HCT116 (cell line): ENCODE measurements at regions not wholly inside any gene's neighbourhood (a gene's known extent, or its start where the extent isn't known, plus 50 kb on each side); places are given as distances from the start of the nearest gene placed in this dataset.

Source experiments
- ATAC-seq: fragments of 200-7000 bp; cut with Tn5 transposase; 2 replicates; pipeline ENCODE4 v1.9.1; 2020; ENCODE audit warnings: mild to moderate bottlenecking, moderate library complexity
- BruUV-seq: library from RNA; stranded (reverse); fragments of 400-500 nt; replicated peaks from 2 replicates; lab custom pipeline; 2021; lab: Mats Ljungman, UMichigan
- CTCF ChIA-PET: fragments of 300-600 bp; sonication (Branson Sonifier 250); formaldehyde crosslinking; loops from one replicate; lab custom pipeline; 2021; ENCODE audit warnings: antibody characterized with exemption; lab: Charles Lee
- POLR2A ChIA-PET: fragments of 300-600, 350-600 bp; sonication (Branson Sonifier 250); formaldehyde crosslinking; loops from one replicate; lab custom pipeline; 2021; ENCODE audit warnings: antibody characterized with exemption; lab: Charles Lee
- RAD21 ChIA-PET, 2 experiments: fragments of 300-600 bp; sonication (Branson Sonifier 250); formaldehyde crosslinking; loops; one replicate each; lab custom pipeline; 2023; ENCODE audit warnings: low total read pairs in 2 of 2; ENCODE audit not compliant: uncharacterized antibody in 2 of 2, unreplicated experiment in 2 of 2, low non-redundant PET in 1 of 2; lab: Charles Lee
- DNase-seq: peaks from one replicate; pipeline ENCODE4 v3.0.0-alpha.2; 2010; ENCODE audit warnings: low read depth, low spot score
- H2AFZ ChIP-seq: fragments of 200-600 bp; shearing (Covaris generic), sonication (generic); 2 replicates; pipeline ENCODE4 v1.6.1; 2017; ENCODE audit warnings: low read depth, mixed run types, mixed read lengths, antibody characterized with exemption, low read length; ENCODE audit not compliant: poor library complexity, severe bottlenecking
- H3K27ac ChIP-seq: 2 replicates; pipeline ENCODE4 v1.5.1; 2012; ENCODE audit warnings: low read depth, low read length
- H3K27me3 ChIP-seq: fragments of 200-600 bp; sonication (generic); 2 replicates; pipeline ENCODE4 v1.6.1; 2016; ENCODE audit warnings: mixed run types, low read length, mixed read lengths; ENCODE audit not compliant: insufficient read depth
- H3K36me3 ChIP-seq, 2 experiments: fragments of 200-500 bp in 1 of 2; fragments of 200-600 bp in 1 of 2; sonication (Bioruptor generic) in 1 of 2; sonication (generic) in 1 of 2; 2 replicates each; pipeline versions ENCODE4 v1.5.1 to v1.6.1; 2014 to 2016; ENCODE audit warnings: low read length in 2 of 2, inconsistent platforms in 1 of 2, mixed read lengths in 1 of 2, mixed run types in 1 of 2; ENCODE audit not compliant: insufficient read depth in 2 of 2, control insufficient read depth in 1 of 2
- H3K4me1 ChIP-seq, 2 experiments: fragments of 200-600 bp in 1 of 2; sonication (generic) in 1 of 2; 2 replicates each; pipeline versions ENCODE4 v1.5.1 to v1.6.1; 2012 to 2017; ENCODE audit warnings: low read length in 2 of 2, inconsistent platforms in 1 of 2, mild to moderate bottlenecking in 1 of 2, mixed read lengths in 1 of 2, mixed run types in 1 of 2, moderate library complexity in 1 of 2; ENCODE audit not compliant: insufficient read depth in 2 of 2, control insufficient read depth in 1 of 2
- H3K4me2 ChIP-seq: fragments of 200-600 bp; sonication (generic); 2 replicates; pipeline ENCODE4 v1.6.1; 2017; ENCODE audit warnings: mixed run types, low read length, mixed read lengths
- H3K4me3 ChIP-seq, 2 experiments: fragments of 200-600 bp in 1 of 2; sonication (generic) in 1 of 2; replicated peaks in 1 of 2; 2 replicates each; pipeline ENCODE4 v1.5.1; 2011 to 2016; ENCODE audit warnings: low read length in 2 of 2, control low read depth in 1 of 2, low read depth in 1 of 2, mild to moderate bottlenecking in 1 of 2, mixed read lengths in 1 of 2, mixed run types in 1 of 2
- H3K79me2 ChIP-seq: fragments of 200-600 bp; sonication (generic); 2 replicates; pipeline ENCODE4 v1.6.1; 2017; ENCODE audit warnings: mild to moderate bottlenecking, mixed run types, low read length, moderate library complexity, mixed read lengths; ENCODE audit not compliant: insufficient read depth
- H3K9ac ChIP-seq: fragments of 200-600 bp; sonication (generic); 2 replicates; pipeline ENCODE4 v1.6.1; 2016; ENCODE audit warnings: low read length, mixed read lengths
- H3K9me2 ChIP-seq: fragments of 200-600 bp; sonication (generic), shearing (Covaris generic); 2 replicates; pipeline ENCODE4 v1.6.1; 2017; ENCODE audit warnings: mixed run types, mild to moderate bottlenecking, moderate library complexity; ENCODE audit not compliant: insufficient read depth
- H3K9me3 ChIP-seq, 2 experiments: fragments of 200-500 bp in 1 of 2; fragments of 200-600 bp in 1 of 2; sonication (Bioruptor generic) in 1 of 2; sonication (generic) in 1 of 2; 2 replicates each; pipeline ENCODE4 v1.6.1; 2014 to 2017; ENCODE audit warnings: low read length in 2 of 2, mixed read lengths in 2 of 2, inconsistent platforms in 1 of 2, low read depth in 1 of 2, mild to moderate bottlenecking in 1 of 2, mixed run types in 1 of 2, moderate library complexity in 1 of 2; ENCODE audit not compliant: control insufficient read depth in 1 of 2, insufficient read depth in 1 of 2
- H4K20me1 ChIP-seq: fragments of 200-600 bp; sonication (generic), shearing (Covaris generic); 2 replicates; pipeline ENCODE4 v1.6.1; 2017; ENCODE audit warnings: mixed run types, mild to moderate bottlenecking, moderate library complexity; ENCODE audit not compliant: insufficient read depth
- ATF3 ChIP-seq: IDR thresholded peaks from 2 replicates; pipeline ENCODE4 v1.6.1; 2012
- CEBPB ChIP-seq: IDR thresholded peaks from 2 replicates; pipeline ENCODE4 v1.6.1; 2012; ENCODE audit warnings: low read depth
- CTCF ChIP-seq, 3 experiments: fragments of 200-600 bp in 1 of 3; sonication (generic) in 1 of 3; IDR thresholded peaks in 2 of 3; conservative IDR thresholded peaks in 1 of 3; 2 replicates each; pipeline ENCODE4 v1.5.1; 2012 to 2017; ENCODE audit warnings: low read depth in 2 of 3, low read length in 2 of 3, antibody characterized with exemption in 1 of 3, borderline replicate concordance in 1 of 3, control low read depth in 1 of 3, mild to moderate bottlenecking in 1 of 3, mixed read lengths in 1 of 3, mixed run types in 1 of 3, moderate library complexity in 1 of 3; ENCODE audit not compliant: insufficient read depth in 1 of 3
- EGR1 ChIP-seq: IDR thresholded peaks from 2 replicates; pipeline ENCODE4 v1.6.1; 2012; ENCODE audit warnings: low read depth
- ELF1 ChIP-seq: IDR thresholded peaks from 2 replicates; pipeline ENCODE4 v1.6.1; 2012; ENCODE audit warnings: low read depth, borderline replicate concordance
- EZH2 ChIP-seq: fragments of 200-600 bp; sonication (generic); IDR thresholded peaks from 2 replicates; pipeline ENCODE4 v1.6.1; 2017; ENCODE audit warnings: antibody characterized with exemption, mixed run types
- EZH2phosphoT487 ChIP-seq: fragments of 200-600 bp; IDR thresholded peaks from 2 replicates; pipeline ENCODE4 v1.6.1; 2018; ENCODE audit warnings: antibody characterized with exemption, borderline replicate concordance
- FOSL1 ChIP-seq: IDR thresholded peaks from 2 replicates; pipeline ENCODE4 v1.6.1; 2012; ENCODE audit warnings: low read depth
- JUND ChIP-seq: IDR thresholded peaks from 2 replicates; pipeline ENCODE4 v1.6.1; 2012
- POLR2A ChIP-seq: IDR thresholded peaks from 2 replicates; pipeline ENCODE4 v1.7.0; 2011; ENCODE audit warnings: borderline replicate concordance; ENCODE audit not compliant: insufficient read depth, insufficient read length; ENCODE audit errors: extremely low read depth
- POLR2AphosphoS5 ChIP-seq: IDR thresholded peaks from 2 replicates; pipeline ENCODE4 v1.6.1; 2011; ENCODE audit warnings: mild to moderate bottlenecking, low read depth, low read length, moderate library complexity
- RAD21 ChIP-seq: IDR thresholded peaks from 2 replicates; pipeline ENCODE4 v1.6.1; 2012; ENCODE audit warnings: low read depth, mild to moderate bottlenecking
- REST ChIP-seq: IDR thresholded peaks from 2 replicates; pipeline ENCODE4 v1.6.1; 2012; ENCODE audit warnings: low read depth
- SIN3A ChIP-seq: IDR thresholded peaks from 2 replicates; pipeline ENCODE4 v1.6.1; 2012; ENCODE audit warnings: low read depth
- SP1 ChIP-seq: IDR thresholded peaks from 2 replicates; pipeline ENCODE4 v1.6.1; 2012; ENCODE audit warnings: low read depth
- ZNF274 ChIP-seq: fragments of 200-500 bp; sonication (Bioruptor generic); IDR thresholded peaks from 2 replicates; pipeline ENCODE4 v1.6.1; 2014; ENCODE audit warnings: mild to moderate bottlenecking, low read depth, low read length, inconsistent platforms
- intact Hi-C: fragments of 100-400 bp; cut with micrococcal nuclease; formaldehyde crosslinking; loops from 2 replicates; pipeline ENCODE4 v1.10.0; 2022
- TF ChIP-seq, protein P1 (sequence below): IDR thresholded peaks from 2 replicates; pipeline ENCODE4 v1.6.1; 2012

DNA sequence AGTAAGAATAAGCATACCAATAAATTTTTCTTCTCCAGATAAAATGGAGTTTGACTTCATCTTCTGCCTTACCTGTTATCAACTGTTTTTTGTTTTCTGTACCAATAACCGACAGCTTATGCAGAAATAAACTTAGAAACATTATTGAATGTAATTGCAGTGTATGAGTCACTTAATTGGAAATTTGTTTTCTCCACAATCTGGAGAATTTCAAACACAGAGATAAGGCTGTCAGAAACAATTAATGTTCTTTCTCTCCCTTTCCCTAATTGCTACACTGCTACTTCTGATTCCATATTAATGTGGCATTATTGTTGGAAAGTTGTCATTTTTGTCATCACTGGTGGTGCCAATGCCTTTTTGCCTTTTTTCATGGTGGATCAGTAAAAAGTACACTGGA, 180.3 kb downstream of the SLCO4C1 start:
- ChIA-PET POLR2A (no interaction called here), RAD21 (no interaction called here), CTCF (no interaction called here)
- TF ChIP-seq POLR2A = no peak
- no peaks in the 10 kb centered on the region for H3K36me3 ChIP-seq
- intact Hi-C loops = no loop called here
- H3K9me3 ChIP-seq = no peaks in the 10 kb centered on the region
- H3K4me1 ChIP-seq = no peaks in the 10 kb centered on the region
- H3K9ac ChIP-seq = no peak overlapping the region
- no peak overlapping the region for H2AFZ ChIP-seq
- no peaks in the 10 kb centered on the region for H3K79me2 ChIP-seq
- ATAC-seq (no peak), DNase-seq (no peak)
- H4K20me1 ChIP-seq = no peaks in the 10 kb centered on the region
- H3K4me3 ChIP-seq = no peak overlapping the region
- BruUV-seq = no TSS peak
- no peaks in the 10 kb centered on the region for H3K9me2 ChIP-seq
- no peak overlapping the region for H3K27ac ChIP-seq
- no peaks in the 10 kb centered on the region for H3K27me3 ChIP-seq
- H3K4me2 ChIP-seq = no peak overlapping the region

DNA sequence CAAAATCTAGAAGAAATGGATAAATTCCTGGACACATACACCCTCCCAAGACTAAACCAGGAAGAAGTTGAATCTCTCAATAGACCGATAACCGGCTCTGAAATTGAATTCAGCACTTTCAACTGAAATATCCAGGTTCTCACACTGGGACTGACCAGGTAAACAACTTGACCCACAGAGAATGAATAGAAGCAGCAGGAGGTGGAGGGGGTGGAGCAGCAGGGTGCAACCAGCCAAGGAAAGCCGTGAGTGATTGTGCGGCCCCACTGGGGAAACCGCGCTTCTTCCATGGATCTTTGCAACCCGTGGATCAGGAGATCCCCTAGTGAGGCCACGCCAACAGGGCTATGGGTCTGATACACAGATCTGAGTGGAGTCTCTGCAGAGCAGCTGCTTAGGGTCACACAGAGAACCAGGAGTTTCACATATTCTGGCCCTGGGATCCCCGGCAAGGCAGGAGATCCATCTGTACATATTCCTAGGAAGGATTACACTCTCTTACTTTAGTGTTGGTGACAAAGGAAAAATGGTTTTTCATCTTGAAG, 181.5 kb downstream of the SLCO4C1 start:
- POLR2A ChIA-PET = no interaction called here
- ATAC-seq (no peak), DNase-seq (no peak)
- Histone ChIP-seq H3K27me3 (no peaks in the 10 kb centered on the region), H3K4me1 (no peaks in the 10 kb centered on the region), H3K36me3 (no peaks in the 10 kb centered on the region), H4K20me1 (no peaks in the 10 kb centered on the region), H3K4me2 (no peak overlapping the region), H3K9me3 (no peaks in the 10 kb centered on the region), H3K9ac (no peak overlapping the region), H3K4me3 (no peak overlapping the region), H3K79me2 (no peaks in the 10 kb centered on the region), H3K9me2 (no peaks in the 10 kb centered on the region), H2AFZ (no peak overlapping the region), H3K27ac (no peak overlapping the region)
- RAD21 ChIA-PET = no interaction called here
- intact Hi-C loops = no loop called here
- CTCF ChIA-PET = no interaction called here
- BruUV-seq = no TSS peak
- TF ChIP-seq, protein P1, sequence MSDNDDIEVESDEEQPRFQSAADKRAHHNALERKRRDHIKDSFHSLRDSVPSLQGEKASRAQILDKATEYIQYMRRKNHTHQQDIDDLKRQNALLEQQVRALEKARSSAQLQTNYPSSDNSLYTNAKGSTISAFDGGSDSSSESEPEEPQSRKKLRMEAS = no peak
- no peak for TF ChIP-seq CEBPB
- TF ChIP-seq EGR1 = no peak
- TF ChIP-seq EZH2 = no peak
- TF ChIP-seq SIN3A = no peak
- no peak for TF ChIP-seq REST
- TF ChIP-seq SP1 = no peak
- TF ChIP-seq JUND = no peak
- no peak for TF ChIP-seq FOSL1
- no peak for TF ChIP-seq POLR2AphosphoS5
- no peak for TF ChIP-seq CTCF (IDR thresholded peaks at IDR 0.05 in 2 of 3, conservative IDR thresholded peaks at IDR 0.05 in 1 of 3; ENCODE audit: borderline replicate concordance in 1 of 3, insufficient read depth in 1 of 3, low read depth in 2 of 3, low read length in 2 of 3)
- no peak for TF ChIP-seq EZH2phosphoT487
- no peak for TF ChIP-seq RAD21
- TF ChIP-seq ATF3 = no peak
- TF ChIP-seq ZNF274 = no peak
- no peak for TF ChIP-seq ELF1
